Mammary epithelial cell (primary cell): ENCODE measurements at regions not wholly inside any gene's neighbourhood (a gene's known extent, or its start where the extent isn't known, plus 50 kb on each side); places are given as distances from the start of the nearest gene placed in this dataset.

ENCODE experiments used
- EZH2 ChIP-seq: IDR thresholded peaks from 2 replicates; pipeline ENCODE4 v1.6.1; 2012; ENCODE audit warnings: low read length, inconsistent platforms, borderline replicate concordance
- TF ChIP-seq, protein P1 (sequence below), 2 donors: IDR thresholded peaks in 1 of 2; conservative IDR thresholded peaks in 1 of 2; 2 replicates each; pipeline ENCODE4 v1.5.1; 2011 to 2012; ENCODE audit warnings: inconsistent platforms in 2 of 2, low read length in 2 of 2, mild to moderate bottlenecking in 2 of 2, control low read depth in 1 of 2, low read depth in 1 of 2; ENCODE audit not compliant: insufficient read depth in 1 of 2; ENCODE audit errors: extremely low read depth in 1 of 2

DNA sequence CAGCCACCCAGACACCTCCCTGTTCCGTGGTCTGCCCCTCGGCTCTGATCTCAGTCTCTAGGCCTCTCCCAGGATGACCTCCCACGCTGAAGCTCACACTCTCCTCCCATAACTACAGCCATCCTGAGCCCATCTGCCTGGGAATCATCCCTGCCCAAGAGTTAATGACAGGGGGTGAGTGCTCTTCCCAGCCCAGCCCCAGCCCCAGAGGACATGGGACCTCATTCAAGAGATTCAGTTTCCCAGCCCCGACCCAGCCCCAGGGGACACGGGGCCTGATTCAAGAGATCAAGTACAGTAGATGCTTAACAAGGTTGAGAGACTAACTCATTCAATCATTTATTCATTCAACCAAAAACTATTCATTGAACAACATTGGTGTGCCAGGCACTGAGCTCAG, 272.0 kb downstream of the XXYLT1 start:
- TF ChIP-seq, protein P1, sequence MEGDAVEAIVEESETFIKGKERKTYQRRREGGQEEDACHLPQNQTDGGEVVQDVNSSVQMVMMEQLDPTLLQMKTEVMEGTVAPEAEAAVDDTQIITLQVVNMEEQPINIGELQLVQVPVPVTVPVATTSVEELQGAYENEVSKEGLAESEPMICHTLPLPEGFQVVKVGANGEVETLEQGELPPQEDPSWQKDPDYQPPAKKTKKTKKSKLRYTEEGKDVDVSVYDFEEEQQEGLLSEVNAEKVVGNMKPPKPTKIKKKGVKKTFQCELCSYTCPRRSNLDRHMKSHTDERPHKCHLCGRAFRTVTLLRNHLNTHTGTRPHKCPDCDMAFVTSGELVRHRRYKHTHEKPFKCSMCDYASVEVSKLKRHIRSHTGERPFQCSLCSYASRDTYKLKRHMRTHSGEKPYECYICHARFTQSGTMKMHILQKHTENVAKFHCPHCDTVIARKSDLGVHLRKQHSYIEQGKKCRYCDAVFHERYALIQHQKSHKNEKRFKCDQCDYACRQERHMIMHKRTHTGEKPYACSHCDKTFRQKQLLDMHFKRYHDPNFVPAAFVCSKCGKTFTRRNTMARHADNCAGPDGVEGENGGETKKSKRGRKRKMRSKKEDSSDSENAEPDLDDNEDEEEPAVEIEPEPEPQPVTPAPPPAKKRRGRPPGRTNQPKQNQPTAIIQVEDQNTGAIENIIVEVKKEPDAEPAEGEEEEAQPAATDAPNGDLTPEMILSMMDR (conservative IDR thresholded peaks at IDR 0.05 in 1 of 2, IDR thresholded peaks at IDR 0.05 in 1 of 2; ENCODE audit: extremely low read depth in 1 of 2, insufficient read depth in 1 of 2, low read depth in 1 of 2, low read length in 2 of 2) = no peak
- TF ChIP-seq EZH2 = no peak
